ENCODE measurements at regions not wholly inside any gene's neighbourhood (a gene's known extent, or its start where the extent isn't known, plus 50 kb on each side); places are given as distances from the start of the nearest gene placed in this dataset.

GRCh38 chr4:133493241-133493640, 344.1 kb downstream of the PCDH10 start:
- TF ChIP-seq CTCF (IDR thresholded peaks at IDR 0.05): no peak
- TF ChIP-seq POLR2A (IDR thresholded peaks at IDR 0.05): no peak

Measured in ovary (tissue), 3 donors.